NOMO-1 treated with dmso at 0.1 percent for 144 hours (cell line): ENCODE measurements at regions not wholly inside any gene's neighbourhood (a gene's known extent, or its start where the extent isn't known, plus 50 kb on each side); places are given as distances from the start of the nearest gene placed in this dataset.
"Not testable (repeated sequence)": the region's sequence is repeated elsewhere in the genome, so short reads cannot be mapped to it uniquely, and the experiment has no call there.

Experiments
- DNase-seq: peaks from one replicate; lab custom pipeline; 2025; ENCODE audit not compliant: unreplicated experiment; lab: John Stamatoyannopoulos, UW

- no peak for DNase-seq
Measured at GRCh38 chr6:9136141-9136822, 700.9 kb upstream of the SLC35B3 start.

- DNase-seq: no peak
Measured at GRCh38 chr6:9131616-9132015, 696.3 kb upstream of the SLC35B3 start.

- no peak for DNase-seq
Measured at GRCh38 chr6:9131201-9131600, 695.9 kb upstream of the SLC35B3 start.

- no peak for DNase-seq
Measured at GRCh38 chr6:9128970-9129369, 693.6 kb upstream of the SLC35B3 start.

GRCh38 chr6:9126878-9127560 lies 691.7 kb upstream of the SLC35B3 start:
- no peak for DNase-seq

GRCh38 chr6:9126034-9126433 lies 690.7 kb upstream of the SLC35B3 start:
- not testable (repeated sequence) for DNase-seq

GRCh38 chr6:9121549-9121948 lies 686.2 kb upstream of the SLC35B3 start:
- DNase-seq: no peak

- DNase-seq: no peak
Measured at GRCh38 chr6:9116026-9116425, 680.7 kb upstream of the SLC35B3 start.

- DNase-seq: no peak
Measured at GRCh38 chr6:9112544-9112943, 677.2 kb upstream of the SLC35B3 start.

GRCh38 chr6:9103876-9104521 lies 668.7 kb upstream of the SLC35B3 start:
- no peak for DNase-seq

- no peak for DNase-seq
Measured at GRCh38 chr6:9101920-9102319, 666.6 kb upstream of the SLC35B3 start.

- DNase-seq: no peak
Measured at GRCh38 chr6:9100869-9101580, 665.7 kb upstream of the SLC35B3 start.

GRCh38 chr6:9095729-9096128 lies 660.4 kb upstream of the SLC35B3 start:
- no peak for DNase-seq

- no peak for DNase-seq
Measured at GRCh38 chr6:9095137-9095536, 659.8 kb upstream of the SLC35B3 start.

- no peak for DNase-seq
Measured at GRCh38 chr6:9089724-9090123, 654.4 kb upstream of the SLC35B3 start.

- no peak for DNase-seq
Measured at GRCh38 chr6:9087470-9087869, 652.1 kb upstream of the SLC35B3 start.

GRCh38 chr6:9086331-9086730 lies 651.0 kb upstream of the SLC35B3 start:
- DNase-seq: no peak

GRCh38 chr6:9085709-9086070 lies 650.3 kb upstream of the SLC35B3 start:
- no peak for DNase-seq

- no peak for DNase-seq
Measured at GRCh38 chr6:9085054-9085708, 649.8 kb upstream of the SLC35B3 start.

- no peak for DNase-seq
Measured at GRCh38 chr6:9083108-9083507, 647.8 kb upstream of the SLC35B3 start.

- no peak for DNase-seq
Measured at GRCh38 chr6:9066726-9067125, 631.4 kb upstream of the SLC35B3 start.
